Heart right ventricle (tissue), 16 donors: ENCODE measurements at regions not wholly inside any gene's neighbourhood (a gene's known extent, or its start where the extent isn't known, plus 50 kb on each side); places are given as distances from the start of the nearest gene placed in this dataset.

ENCODE experiments used
- ATAC-seq, 8 donors: fragments of 200-7000 bp; cut with Tn5 transposase; one replicate each; pipeline ENCODE4 v1.9.1; 2020; ENCODE audit warnings: mild to moderate bottlenecking in 8 of 8, moderate library complexity in 8 of 8, moderate number of reproducible peaks in 1 of 8
- DNase-seq, 2 donors: peaks; one replicate each; pipeline ENCODE4 v3.0.0-alpha.2; 2020
- H3K27ac ChIP-seq, 10 donors: fragments of 200-600 bp; sonication (generic) in 2 of 10; one replicate each; pipeline versions ENCODE4 v1.5.0 to v1.8.0; 2020 to 2022; ENCODE audit warnings: mild to moderate bottlenecking in 3 of 10
- H3K27me3 ChIP-seq, 7 donors: fragments of 200-600 bp; one replicate each; pipeline ENCODE4 v1.8.0; 2021 to 2022; ENCODE audit warnings: mild to moderate bottlenecking in 2 of 7
- H3K36me3 ChIP-seq, 9 donors: fragments of 200-600 bp; sonication (generic) in 1 of 9; one replicate each; pipeline versions ENCODE4 v1.5.0 to v1.8.0; 2020 to 2022; ENCODE audit warnings: mild to moderate bottlenecking in 2 of 9
- H3K4me1 ChIP-seq, 9 donors: fragments of 200-600 bp; sonication (generic) in 1 of 9; one replicate each; pipeline versions ENCODE4 v1.5.0 to v1.8.0; 2020 to 2022; ENCODE audit warnings: mild to moderate bottlenecking in 4 of 9
- H3K4me3 ChIP-seq, 10 donors: fragments of 200-600 bp; sonication (generic) in 2 of 10; one replicate each; pipeline versions ENCODE4 v1.5.0 to v1.8.0; 2020 to 2022; ENCODE audit warnings: mild to moderate bottlenecking in 7 of 10, moderate library complexity in 2 of 10
- H3K9me3 ChIP-seq, 11 donors: fragments of 200-600 bp in 10 of 11; sonication (generic) in 2 of 11; one replicate each; pipeline versions ENCODE4 v1.5.0 to v1.8.0; 2013 to 2022; ENCODE audit warnings: mild to moderate bottlenecking in 2 of 11, control low read depth in 1 of 11, moderate library complexity in 1 of 11
- CTCF ChIP-seq, 9 donors: fragments of 200-600 bp; sonication (generic) in 2 of 9; IDR thresholded peaks; one replicate each; pipeline versions ENCODE4 v1.5.0 to v1.8.0; 2021 to 2022; ENCODE audit warnings: antibody characterized with exemption in 9 of 9, mild to moderate bottlenecking in 5 of 9, moderate library complexity in 1 of 9
- WGBS, 2 donors: extraction: QIAGEN DNeasy Blood & Tissue Kit; methylation state at CpG; one replicate each; pipeline ENCODE4 v1.1.7; 2013; ENCODE audit warnings: inconsistent platforms in 1 of 2; 5-methylcytosine and 5-hydroxymethylcytosine counted together
- intact Hi-C, 10 donors: fragments of 100-400 bp; cut with DNase I; formaldehyde crosslinking; loops; one replicate each; pipeline versions ENCODE4 v1.11.1 to v1.14.2; 2022
- donor health status: Arrhythmogenic right ventricular cardiomyopathy.
- donor health status: ischemic (EF 13 %, LVEDD 7.1; RV severe dilation, severe dysfunction).
- donor health status: healthy with polysubstance abuse.
- donor health status: DM: no; HTN: yes; CAD: no.
- donor health status: DM: no; HTN: no; CAD: no.
- donor health status: ischemic (EF 25% LVEDD 6.9; RV normal size, moderate dysfunction).
- donor health status: ischemic (EF 25% LVEDD 5.7; RV mildly dilated, moderate dysfunction).
- donor health status: healthy.
- donor health status: DM: yes; HTN: yes; CAD: no.
- donor health status: Ischemic cardiomyopathy.
- donor health status: ischemic (EF 35%, LVEDD 5.7; RV mildly dilated, moderate dysfunction).
- donor health status: nonischemic (EF 11% LVEDD 7.7; RV severe dilation, severe dysfunction).
- donor health status: DM: yes; HTN: yes; CAD: no.
- donor health status: PGD.
- donor health status: ischemic (EF 29% LVEDD 5.4; RV normal size, mild dysfunction).
- donor health status: nonischemic (EF 23%, LVEDD 6.1; RV moderate dilation, normal function).

DNA sequence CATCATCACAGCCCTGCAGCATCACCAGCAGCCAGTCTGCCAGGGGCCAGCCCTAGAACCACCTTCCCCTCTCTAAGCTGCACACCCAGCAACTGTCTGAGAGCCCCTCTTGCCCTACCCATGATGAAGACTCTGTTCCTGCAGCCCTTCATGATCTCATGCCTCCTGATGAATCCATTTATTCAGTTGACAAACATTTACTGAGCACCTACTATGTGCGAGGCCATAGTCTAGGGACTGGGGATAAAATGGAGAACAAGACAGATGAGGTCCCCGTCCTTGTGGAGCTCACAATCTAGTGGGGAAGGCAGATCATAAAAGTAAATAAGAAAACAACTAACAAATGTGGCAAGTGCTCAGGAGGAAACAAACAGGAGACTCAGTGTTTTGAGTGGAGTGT, 96.3 kb downstream of the PCDH1 start:
- no peak for ATAC-seq
- Histone ChIP-seq H3K27me3 (peaks cover 0 to 11% (median 0%) of the 10 kb centered on the region in 7 donors), H3K9me3 (no peaks in the 10 kb centered on the region), H3K4me1 (peaks cover 2 to 31% (median 19%) of the 10 kb centered on the region in 9 donors), H3K4me3 (no peak overlapping the region), H3K27ac (no peak overlapping the region), H3K36me3 (no peaks in the 10 kb centered on the region)
- no peak for TF ChIP-seq CTCF (IDR thresholded peaks at IDR 0.05)
- whole genome bisulfite sequencing, 2 donors, result 94 to 97% methylated on average over 2 of the region's 2 CpGs
- no peak for DNase-seq
- intact Hi-C loops, result no loop called here

GRCh38 chr5:141780952-141781781, 97.0 kb downstream of the PCDH1 start:
- ATAC-seq (no peak), DNase-seq (no peak)
- no peaks in the 10 kb centered on the region for H3K36me3 ChIP-seq
- H3K4me1 ChIP-seq, result peaks cover 2 to 30% (median 19%) of the 10 kb centered on the region in 9 donors
- no peak overlapping the region for H3K4me3 ChIP-seq
- H3K9me3 ChIP-seq, result no peaks in the 10 kb centered on the region
- intact Hi-C loops, result no loop called here
- no peak for TF ChIP-seq CTCF (IDR thresholded peaks at IDR 0.05)
- peaks cover 0 to 8% (median 0%) of the 10 kb centered on the region in 7 donors for H3K27me3 ChIP-seq
- H3K27ac ChIP-seq, result no peak overlapping the region
- 81 to 85% methylated on average over 13 of the region's 13 CpGs for WGBS, 2 donors

GRCh38 chr5:141780240-141780951, 97.8 kb downstream of the PCDH1 start:
- ATAC-seq (no peak), DNase-seq (no peak)
- 57 to 68% methylated on average over 10 of the region's 10 CpGs for WGBS, 2 donors
- H3K36me3 ChIP-seq, result no peaks in the 10 kb centered on the region
- TF ChIP-seq CTCF (IDR thresholded peaks at IDR 0.05), result no peak
- H3K4me1 ChIP-seq, result peaks cover 2 to 30% (median 19%) of the 10 kb centered on the region in 9 donors
- no peaks in the 10 kb centered on the region for H3K9me3 ChIP-seq
- intact Hi-C loops, result no loop called here
- H3K27me3 ChIP-seq, result peaks cover 0 to 2% (median 0%) of the 10 kb centered on the region in 7 donors
- H3K27ac ChIP-seq, result peak overlapping the region in 4 of 10 donors; percentile 9 to 32 (median 23)
- no peak overlapping the region for H3K4me3 ChIP-seq

DNA sequence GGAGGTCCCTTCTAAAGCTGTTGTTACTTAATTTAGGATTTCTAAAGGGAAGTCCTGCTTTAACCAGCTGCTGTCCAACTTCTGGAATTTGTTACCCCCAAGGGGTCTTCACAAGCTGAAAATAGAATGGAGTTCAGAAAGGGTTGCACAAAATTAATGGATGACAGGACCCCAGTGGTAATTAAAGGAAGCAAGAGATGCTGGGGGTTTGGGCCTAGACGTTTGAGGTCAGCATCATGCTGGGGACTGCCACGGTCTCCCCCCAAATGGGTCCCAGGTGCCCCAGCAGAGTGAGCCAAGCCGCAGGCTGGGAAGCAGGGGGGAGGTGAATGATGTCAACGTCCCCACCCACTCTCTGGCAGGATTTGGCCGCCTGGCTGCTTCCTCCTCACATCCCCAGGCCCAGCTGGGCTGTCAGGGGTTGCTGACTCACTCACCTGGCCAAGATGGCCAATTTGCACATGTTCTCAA, 97.5 kb upstream of the ARAP3 start:
- H3K4me1 ChIP-seq, result peaks cover 2 to 30% (median 19%) of the 10 kb centered on the region in 9 donors
- H3K27ac ChIP-seq, result peak overlapping the region in 2 of 10 donors; percentile 9 to 32
- peaks cover 0 to under 1% (median 0%) of the 10 kb centered on the region in 9 donors for H3K36me3 ChIP-seq
- H3K27me3 ChIP-seq, result no peaks in the 10 kb centered on the region
- 26 to 32% methylated on average over 5 of the region's 5 CpGs for WGBS, 2 donors
- intact Hi-C loops, result no loop called here
- ATAC-seq, result peak in 7 of 8 donors; percentile 69 to 90 (median 78)
- no peak for TF ChIP-seq CTCF (IDR thresholded peaks at IDR 0.05)
- no peaks in the 10 kb centered on the region for H3K9me3 ChIP-seq
- peak; percentile 37 to 72 for DNase-seq
- H3K4me3 ChIP-seq, result no peak overlapping the region
